ENCODE measurements at regions not wholly inside any gene's neighbourhood (a gene's known extent, or its start where the extent isn't known, plus 50 kb on each side); places are given as distances from the start of the nearest gene placed in this dataset.
"Not testable (repeated sequence)": the region's sequence is repeated elsewhere in the genome, so short reads cannot be mapped to it uniquely, and the experiment has no call there.

DNA sequence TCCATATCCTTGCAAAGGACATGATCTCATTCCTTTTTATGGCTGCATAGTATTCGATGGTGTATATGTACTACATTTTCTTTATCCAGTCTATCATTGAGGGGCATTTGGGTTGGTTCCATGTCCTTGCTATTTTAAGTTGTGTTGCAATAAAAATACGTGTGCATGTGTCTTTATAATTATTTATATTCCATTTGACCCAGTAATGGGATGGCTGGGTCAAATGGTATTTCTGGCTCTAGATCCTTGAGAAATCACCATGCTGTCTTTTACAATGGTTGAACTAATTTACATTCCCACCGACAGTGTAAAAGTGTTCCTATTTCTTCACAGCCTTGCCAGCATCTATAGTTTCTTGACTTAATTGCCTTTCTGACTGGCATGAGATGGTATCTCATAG is 972.6 kb upstream of the KCND2 start:
- not testable (repeated sequence) for DNase-seq

DNA sequence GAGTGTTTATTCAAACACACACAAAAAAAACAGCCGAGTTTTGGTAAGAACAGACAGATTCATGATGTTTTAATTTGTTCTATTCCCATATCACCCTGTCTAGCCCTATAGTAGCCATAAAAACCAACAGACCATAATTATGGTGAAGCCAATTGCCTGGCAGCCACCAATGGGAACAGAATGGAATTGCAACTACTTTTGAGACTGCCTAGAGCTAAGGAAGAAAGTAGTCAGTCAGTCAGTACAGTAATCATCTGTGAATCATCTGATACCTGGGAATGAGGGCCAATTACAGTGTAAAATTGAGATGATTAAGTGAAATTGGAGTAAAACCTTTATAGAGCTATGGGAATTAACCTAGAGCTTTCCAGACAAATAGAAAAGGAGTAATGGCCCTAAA is 952.7 kb upstream of the KCND2 start:
- DNase-seq: no peak

DNA sequence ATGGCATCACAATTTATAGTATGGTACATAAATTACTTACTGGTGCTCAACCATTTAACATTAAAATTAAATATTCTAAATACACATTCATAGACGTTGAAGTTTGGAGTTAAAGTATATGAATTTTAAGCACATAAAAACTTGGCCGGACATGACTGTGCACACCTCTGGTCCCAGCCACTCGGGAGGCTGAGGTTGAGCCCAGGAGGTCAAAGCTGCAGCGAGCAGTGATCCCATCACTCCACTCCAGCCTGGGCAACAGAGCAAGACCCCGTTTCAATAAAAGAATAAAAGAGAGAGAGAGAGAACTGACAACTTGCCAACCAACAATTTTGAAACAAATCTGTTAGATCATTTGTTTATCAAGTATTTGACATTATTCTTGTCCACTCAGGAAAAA is 943.3 kb upstream of the KCND2 start:
- no peak for DNase-seq

DNA sequence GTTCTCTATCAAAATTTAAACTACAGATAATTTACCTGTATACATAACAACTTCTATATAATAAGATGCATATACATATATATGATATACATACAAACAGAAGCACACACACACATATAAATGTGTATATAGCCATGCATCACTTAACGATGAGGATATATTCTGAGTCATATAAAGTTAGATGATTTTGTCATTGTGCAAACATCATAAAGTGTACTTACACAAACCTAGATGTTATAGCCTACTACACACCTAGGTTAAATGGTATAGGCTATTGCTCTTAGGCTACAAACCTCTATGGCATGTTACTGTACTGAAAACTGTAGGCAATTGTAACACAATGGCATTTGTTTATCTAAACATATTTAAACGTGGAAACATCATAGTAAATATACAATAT is 937.6 kb upstream of the KCND2 start:
- DNase-seq: no peak

DNA sequence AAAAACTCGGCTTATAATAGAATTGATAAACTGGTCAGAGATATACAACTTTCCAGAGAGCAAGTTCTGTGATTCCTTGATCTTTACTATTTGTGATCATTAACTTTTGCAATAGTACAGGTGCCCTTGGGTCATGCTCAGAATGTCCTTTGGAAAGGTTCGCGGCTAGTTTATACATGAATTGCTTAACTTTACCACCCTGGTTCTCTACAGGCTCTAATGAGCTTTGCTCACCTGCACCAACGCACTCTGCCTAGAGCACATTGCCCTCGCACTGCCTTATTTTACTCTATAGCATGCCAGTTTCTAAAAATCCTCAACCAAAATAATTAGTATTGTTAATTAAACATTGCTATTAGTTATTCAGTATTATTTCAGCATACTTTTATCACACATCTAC is 931.2 kb upstream of the KCND2 start:
- no peak for DNase-seq

DNA sequence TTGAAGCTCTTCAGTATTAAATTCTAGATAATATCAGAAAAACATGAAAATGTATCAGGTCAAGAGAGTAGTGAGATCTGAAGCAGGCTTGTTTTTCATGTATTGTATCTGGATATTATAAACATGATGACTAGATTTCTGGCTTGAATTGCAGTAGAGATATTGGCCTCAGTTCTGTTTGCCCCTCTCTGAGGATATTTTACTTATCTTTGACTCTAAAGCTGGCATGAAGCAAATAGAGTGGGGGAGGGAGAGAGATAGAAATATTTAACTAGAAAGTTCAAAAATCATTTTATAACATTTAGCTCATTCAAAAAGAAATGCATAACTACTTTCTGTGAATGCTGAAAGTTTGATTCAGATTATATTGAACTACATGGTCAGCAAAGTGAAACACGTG is 929.7 kb upstream of the KCND2 start:
- no peak for DNase-seq

DNA sequence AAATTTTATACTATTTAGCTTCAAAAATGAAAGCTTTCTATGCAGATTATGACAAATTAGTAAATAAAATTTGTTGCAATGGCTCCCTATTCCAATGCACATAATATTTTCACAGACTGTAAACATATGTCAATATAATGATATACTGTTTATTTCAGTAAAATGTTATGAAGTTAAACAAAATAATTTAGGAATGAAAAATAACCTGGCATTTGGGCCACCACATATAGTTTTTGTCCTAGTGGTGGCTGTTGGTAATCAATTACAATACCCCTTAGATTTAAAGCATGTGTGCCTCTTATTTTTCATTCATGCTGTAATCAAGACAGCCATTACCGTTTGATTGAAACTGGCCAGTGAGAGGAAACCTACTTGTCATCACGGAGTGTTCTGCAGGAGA is 928.5 kb upstream of the KCND2 start:
- no peak for DNase-seq

DNA sequence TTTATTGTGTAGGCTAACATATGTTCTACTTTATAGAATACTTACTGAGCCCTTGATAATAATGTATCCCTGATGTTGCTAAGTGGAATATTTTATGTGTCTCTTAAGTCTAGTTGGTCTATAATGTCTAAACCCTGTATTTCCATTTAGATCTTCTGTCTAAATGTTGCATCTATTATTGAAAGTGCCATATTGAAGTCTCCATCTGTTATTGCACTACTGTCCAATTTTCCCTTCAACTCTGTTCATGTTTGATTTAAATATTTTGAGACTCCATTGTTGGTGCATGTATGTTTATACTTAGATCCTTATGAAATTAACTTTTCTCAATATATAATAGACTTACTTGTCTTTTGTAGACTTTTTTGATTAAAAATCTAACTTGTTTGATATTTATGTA is 924.5 kb upstream of the KCND2 start:
- DNase-seq: no peak

DNA sequence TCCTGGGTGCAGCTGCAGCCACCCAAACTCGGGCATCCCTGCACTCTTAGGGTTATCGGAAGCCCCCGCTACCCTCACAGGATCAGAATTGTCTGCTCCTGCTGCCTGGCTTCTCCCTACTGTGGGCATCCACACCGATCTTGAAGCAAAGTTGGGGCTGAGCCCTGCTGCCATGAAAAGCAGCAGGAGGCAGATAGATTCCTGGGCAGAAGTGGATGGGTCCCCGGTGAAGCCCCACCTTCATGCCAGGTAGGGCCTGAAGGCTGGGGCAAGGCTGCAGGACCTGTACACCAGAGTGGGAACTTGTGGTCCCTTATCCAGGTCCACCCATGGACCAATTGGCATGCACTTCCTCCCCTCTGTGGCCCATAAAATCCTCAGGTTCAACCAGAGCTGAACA is 922.6 kb upstream of the KCND2 start:
- no peak for DNase-seq

DNA sequence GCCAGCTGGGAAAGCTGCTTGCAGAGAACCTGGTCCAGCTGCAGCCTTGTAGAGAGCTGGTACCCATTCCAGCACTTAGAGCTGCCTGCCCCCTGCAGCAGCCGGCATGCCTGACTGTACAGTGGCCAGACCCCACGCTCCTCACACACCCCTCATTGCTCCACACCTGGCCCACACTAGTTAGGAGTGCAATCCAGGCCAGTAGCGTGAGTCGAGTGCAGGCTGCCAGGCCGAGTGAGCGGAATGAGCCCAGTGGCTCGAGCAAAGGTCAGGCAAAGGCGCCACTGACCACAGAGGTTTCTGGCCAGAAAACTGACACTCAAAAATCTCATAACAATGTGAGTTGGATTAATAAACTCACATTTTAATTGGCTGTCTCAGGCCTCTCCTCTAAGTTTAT is 921.7 kb upstream of the KCND2 start:
- no peak for DNase-seq

DNA sequence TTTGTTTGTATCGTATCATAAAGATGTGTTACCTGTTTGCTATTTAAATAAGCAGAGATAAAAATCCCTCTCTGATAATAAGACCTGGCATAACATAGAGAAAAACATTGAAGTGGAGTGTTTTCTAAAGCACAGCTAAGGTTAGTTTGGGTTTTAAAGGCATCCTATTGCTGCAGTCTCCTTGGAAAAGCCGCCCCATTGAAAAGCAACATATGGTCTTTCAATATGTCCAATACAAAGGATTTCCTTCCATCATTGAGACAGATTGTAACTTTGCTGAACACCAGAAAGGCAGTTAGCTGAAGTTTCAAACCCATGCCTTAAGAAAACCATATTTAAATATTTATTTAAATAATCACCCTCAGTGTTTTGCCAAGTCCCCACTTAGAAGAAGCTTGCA is 898.5 kb upstream of the KCND2 start:
- DNase-seq: no peak

DNA sequence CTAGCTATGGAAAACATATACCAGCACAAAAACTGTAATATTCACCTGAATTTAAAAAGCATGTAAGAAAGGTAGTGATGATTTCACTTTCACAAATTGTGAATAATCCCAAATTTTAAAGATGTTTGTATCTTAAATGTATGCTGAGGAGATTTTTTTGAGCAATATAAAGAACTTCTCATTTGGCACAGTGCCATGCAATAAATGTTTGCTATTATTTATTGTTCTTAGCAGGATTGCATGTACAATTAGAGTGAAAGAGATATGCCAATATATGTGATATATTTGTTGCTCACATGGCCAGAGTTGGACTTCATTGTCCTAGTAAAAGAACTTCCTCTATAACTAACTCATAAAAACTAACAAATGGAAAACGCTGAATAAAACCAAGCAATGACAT is 895.1 kb upstream of the KCND2 start:
- DNase-seq: no peak

DNA sequence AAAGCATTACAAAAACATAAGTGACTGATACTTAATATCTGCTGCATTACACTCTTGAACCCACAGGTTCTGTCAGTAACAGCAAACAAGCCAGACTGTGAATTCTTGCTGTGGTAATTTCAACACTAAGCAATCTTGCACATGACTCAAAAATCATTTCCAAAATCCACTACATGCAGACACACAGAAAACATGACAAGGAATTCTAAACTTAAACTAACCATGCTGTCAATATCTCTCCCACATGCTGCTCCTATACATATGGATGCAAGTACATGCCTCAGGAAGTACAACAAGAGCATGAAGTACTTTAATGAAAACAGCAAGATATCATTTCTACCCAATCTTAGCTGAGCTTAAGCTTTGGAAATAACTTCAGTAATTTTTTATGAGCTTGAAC is 890.2 kb upstream of the KCND2 start:
- DNase-seq: no peak

DNA sequence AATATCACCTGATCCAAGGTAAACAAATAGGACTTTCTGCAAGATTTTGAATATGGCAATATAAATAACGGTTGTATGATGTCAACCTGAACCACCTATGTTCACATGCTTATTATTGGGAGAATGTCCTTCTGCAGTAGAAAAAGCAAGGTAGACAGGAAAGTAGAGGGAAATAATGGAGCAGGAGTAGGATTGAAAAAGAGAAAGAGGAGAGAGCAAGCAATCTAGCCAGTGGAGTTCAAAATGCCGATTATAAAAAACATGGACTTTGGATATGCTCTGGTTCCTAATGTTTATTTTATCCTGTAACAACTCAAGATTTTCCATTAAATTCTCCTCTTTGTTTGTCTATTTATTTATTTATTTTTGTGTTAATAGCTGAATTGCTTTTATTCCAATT is 878.0 kb upstream of the KCND2 start:
- DNase-seq: no peak

DNA sequence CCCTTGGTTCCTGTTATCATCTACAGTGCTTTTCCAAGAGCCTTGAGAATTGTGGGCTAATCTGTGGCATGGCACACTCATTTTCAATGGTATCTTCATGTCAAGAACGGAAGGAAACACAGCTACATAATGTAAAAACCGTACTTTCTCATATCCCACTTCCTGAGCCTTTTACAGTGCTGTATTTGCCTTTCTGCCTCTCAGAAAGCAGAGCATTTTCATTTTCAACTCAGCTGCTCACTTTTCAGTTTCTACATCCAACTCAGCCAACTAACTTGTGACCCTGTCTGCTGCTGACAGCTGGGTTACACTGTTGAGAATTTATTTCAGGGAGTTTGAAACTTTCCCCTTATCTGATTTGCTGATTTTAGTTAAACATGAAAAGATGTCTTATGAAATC is 875.8 kb upstream of the KCND2 start:
- DNase-seq: no peak

DNA sequence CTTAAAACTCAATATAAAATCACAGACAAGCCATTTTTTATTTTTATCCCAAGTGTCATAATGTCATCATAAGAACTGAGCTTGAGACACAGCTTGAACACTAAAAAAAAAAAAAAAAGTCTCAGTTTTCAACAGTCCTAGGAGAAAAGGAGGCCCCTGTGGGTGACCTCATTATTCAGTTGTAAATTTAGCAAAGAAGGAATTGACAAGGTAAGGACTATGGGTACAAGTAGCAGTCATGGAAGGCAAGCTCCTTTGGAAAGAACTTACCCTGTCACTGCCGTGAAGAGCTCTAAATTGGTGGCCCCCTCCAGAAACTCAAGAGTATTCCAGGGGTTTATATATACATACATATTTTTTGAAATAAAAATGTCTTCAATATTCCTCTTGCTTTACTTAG is 864.4 kb upstream of the KCND2 start:
- DNase-seq: no peak

DNA sequence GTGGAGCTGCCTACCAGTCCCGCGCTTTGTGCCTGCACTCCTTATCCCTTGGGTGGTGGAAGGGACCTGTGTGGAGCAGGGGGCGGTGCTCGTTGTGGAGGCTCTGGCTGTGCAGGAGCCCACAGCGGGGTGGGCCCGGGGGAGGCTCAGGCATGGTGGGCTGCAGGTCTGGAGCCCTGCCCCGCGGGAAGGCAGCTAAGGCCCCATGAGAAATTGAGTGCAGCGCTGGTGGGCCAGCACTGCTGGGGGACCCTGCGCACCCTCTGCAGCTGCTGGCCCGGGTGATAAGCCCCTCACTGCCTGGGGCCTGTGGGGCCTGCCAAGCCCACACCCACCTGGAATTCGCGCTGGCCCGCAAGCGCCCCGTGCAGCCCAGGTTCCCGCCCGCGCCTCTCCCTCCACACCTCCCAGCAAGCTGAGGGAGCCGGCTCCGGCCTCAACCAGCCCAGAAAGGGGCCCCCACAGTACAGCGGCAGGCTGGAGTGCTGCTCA is 859.6 kb upstream of the KCND2 start:
- DNase-seq: no peak

DNA sequence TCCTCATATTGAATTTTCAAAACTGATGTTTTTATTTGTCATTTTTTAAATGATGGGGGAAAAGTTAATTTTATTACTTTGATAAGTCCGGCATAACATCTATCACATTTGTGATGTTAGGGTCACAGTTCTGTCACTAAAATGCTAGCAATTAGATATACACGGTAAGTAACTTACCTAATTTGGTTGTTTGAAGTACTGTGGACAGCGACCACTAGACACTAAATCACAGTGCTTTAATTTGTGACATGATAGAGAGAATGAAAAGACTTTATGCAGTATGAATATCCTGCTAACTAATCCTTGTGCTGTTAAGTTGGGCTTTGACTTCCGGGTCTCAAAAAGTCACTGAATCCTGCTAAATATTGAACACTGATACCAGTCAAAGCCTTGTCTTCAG is 857.3 kb upstream of the KCND2 start:
- no peak for DNase-seq

DNA sequence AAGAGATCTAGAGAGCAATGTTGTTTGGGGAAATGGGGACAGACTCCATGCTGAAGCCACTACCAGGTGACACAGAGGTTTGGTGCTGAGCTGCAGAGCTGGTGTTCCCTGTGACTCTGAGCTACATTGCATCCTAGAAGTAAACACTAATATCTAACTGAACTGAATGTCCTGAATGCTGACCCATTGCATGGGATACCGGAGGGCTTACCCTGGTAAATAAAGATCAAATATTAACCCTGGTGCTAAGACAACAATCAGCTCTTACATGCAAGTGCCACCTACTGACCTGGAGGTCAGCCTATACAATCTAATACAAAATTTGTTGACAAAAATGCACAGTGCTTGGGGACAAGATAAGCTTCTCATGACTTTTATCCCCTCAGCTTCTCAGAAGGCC is 851.3 kb upstream of the KCND2 start:
- no peak for DNase-seq

DNA sequence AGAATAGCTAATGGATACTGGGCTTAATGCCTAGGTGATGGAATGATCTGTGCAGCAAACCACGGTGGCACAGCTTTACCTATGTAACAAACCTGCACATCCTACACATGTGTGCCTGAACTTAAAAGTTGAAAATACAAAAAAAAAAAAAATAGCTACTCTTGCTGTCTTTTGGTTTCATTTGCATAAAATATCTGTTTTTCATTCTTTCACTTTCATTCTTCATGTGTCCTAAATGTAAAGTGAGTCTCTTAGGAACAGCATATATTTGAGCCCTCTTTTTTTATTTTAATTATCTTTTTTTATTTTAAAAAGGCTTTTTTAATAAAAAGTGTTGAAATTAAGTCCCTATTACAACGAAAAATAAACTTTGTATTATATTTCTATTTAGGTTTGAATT is 836.1 kb upstream of the KCND2 start:
- DNase-seq: no peak

DNA sequence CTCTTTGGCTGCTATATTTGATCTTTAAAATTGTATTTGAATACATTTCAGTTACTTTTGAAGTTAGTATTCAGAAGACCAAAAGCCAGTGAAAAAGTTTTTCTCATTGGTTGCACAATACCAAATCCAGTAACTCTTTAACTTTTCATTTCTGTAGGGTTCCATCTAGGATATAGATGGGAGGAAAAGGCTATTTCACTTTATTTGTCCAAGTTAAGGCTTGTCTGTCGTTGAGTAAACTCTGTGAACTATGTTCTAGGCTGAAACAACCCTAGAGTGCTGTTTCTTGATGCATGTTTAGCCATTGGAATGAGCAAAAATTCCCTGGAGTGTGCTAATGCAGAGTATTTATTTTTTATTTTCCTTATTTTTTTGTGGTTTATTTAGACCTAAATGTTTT is 834.7 kb upstream of the KCND2 start:
- DNase-seq: no peak

DNA sequence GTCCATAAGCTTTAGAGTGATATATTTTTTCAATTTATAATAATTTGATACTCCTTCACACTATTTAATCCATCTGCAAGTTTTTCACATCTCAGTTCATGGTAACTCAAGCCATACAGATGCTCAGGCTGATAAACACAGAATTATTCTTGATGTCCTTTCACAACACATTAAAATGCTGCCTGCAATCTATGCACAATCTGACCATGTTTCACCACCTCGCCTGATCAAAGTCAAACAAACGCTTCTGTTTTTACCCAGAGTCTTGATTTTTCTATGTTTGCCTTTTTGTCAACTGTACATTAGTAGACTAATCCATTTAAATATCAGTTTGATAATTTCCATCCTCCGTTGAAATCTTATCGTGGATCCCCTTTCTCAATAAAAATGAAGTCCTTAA is 833.8 kb upstream of the KCND2 start:
- no peak for DNase-seq

DNA sequence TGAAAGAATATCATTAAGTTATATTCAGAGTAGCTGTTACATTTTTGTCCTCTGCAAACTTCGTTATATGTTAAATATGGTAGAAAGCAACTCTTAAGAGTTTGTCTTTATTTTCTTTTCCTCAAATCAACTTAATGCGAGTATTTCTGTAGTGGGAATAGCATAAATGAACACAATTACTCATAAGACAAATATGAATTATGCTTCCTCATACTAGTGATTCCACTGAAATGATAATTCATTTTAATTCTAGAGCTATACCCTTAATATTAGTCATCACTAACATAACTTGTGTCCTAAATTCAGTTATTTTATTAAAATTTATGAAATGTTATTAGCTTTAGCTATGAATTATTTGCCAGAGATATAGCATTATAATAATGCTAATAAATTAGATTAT is 820.6 kb upstream of the KCND2 start:
- DNase-seq: no peak

DNA sequence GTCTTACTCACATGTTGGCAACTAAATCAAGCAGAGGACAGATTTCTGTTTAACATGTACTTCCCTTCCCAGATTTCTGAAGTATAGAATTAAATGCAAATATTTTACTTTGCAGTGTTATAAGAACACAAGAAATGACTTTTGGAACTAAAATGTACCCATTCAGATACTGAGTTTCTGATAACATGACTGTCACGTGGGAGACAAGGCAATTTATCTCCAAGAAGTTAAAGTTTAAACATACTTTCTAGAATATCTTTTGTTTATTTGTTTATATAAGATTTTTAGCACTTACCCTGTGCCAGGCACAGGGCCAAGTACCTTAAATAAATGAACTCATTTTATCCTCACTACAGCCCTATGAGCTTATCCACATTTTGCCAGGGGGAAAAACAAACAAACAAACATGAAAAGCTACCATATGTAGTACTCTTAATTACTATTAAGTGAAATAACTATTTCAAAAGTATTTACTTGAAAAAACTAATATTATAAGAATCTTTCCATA is 807.1 kb upstream of the KCND2 start:
- no peak for DNase-seq

DNA sequence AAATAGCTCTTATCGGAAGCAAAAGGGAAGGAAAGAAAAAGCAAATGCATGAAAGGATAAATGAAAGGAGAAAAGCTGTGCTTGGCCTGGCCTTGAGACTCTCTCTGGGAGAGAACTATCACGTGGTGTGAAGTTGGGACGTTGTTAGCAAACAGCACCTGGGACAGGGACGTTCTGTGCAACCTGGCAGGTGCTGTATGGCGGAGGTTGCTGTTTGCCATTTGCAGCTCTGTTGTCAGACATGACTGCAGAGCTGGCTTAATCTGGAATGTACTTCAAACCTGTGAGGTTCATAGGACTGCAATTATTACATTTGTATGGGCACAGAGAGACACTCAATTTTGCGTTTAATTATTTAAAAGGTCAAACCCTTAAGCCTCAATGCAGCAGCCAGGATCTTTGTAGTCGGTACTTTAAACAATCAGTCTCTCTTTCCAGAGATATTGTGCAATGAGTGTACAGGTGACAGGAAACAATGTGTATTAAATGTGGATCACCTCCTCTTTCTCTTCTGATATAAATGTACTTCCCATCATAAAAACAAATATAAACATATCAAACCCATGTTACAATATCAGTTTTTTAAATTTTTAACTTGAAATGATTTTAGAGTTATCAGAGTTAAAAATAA is 800.5 kb upstream of the KCND2 start:
- DNase-seq: no peak

DNA sequence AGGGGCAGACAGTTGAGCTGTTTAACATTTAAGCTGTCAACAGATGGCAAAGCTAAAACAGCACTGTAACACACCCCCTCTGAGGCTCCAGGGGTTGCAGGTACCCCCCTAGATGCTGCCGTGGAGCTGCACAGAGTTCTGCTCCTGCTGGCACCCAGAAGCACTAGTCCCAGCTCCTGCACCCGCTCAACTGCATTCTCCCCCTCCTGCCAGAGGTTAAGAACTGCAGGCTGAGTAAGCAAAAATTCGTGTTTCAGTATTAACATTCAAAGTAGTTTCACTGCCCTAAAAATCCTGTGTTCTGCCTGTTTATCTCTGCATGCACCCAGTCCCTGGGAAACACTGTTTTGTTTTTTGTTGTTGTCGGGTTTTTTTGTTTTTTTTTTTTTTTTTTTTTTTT is 790.8 kb upstream of the KCND2 start:
- no peak for DNase-seq

Data from HCEC 1CT (cell line).